HUES48 (cell line): ENCODE measurements at regions not wholly inside any gene's neighbourhood (a gene's known extent, or its start where the extent isn't known, plus 50 kb on each side); places are given as distances from the start of the nearest gene placed in this dataset.
"Not testable (repeated sequence)": the region's sequence is repeated elsewhere in the genome, so short reads cannot be mapped to it uniquely, and the experiment has no call there.

Experiments
- H3K27ac ChIP-seq: one replicate; pipeline ENCODE4 v1.7.0; 2013; ENCODE audit warnings: low read depth, low read length, inconsistent platforms
- H3K27me3 ChIP-seq: 2 replicates; pipeline ENCODE4 v1.6.1; 2013; ENCODE audit warnings: mild to moderate bottlenecking, low read length; ENCODE audit not compliant: control insufficient read depth, insufficient read depth
- H3K36me3 ChIP-seq: 2 replicates; pipeline ENCODE4 v1.6.1; 2013; ENCODE audit warnings: low read length; ENCODE audit not compliant: control insufficient read depth, insufficient read depth
- H3K4me1 ChIP-seq: 2 replicates; pipeline ENCODE4 v1.6.1; 2013; ENCODE audit warnings: mild to moderate bottlenecking, low read length; ENCODE audit not compliant: control insufficient read depth, insufficient read depth
- H3K4me3 ChIP-seq: 2 replicates; pipeline ENCODE4 v1.5.1; 2013; ENCODE audit warnings: mild to moderate bottlenecking, low read depth, low read length
- H3K9ac ChIP-seq: 2 replicates; pipeline ENCODE4 v1.6.1; 2013; ENCODE audit warnings: mild to moderate bottlenecking, low read depth, low read length, moderate library complexity
- H3K9me3 ChIP-seq: 2 replicates; pipeline ENCODE4 v1.6.1; 2013; ENCODE audit warnings: low read length; ENCODE audit not compliant: control insufficient read depth, insufficient read depth

- not testable (repeated sequence) for H3K9ac ChIP-seq
Measured at GRCh38 chr15:62371683-62372082, 206.6 kb upstream of the C2CD4B start.

GRCh38 chr15:62377736-62378480 is 212.8 kb upstream of the C2CD4B start:
- no peaks in the 10 kb centered on the region for H3K36me3 ChIP-seq
- H3K27me3 ChIP-seq: no peaks in the 10 kb centered on the region
- no peaks in the 10 kb centered on the region for H3K4me1 ChIP-seq
- no peak overlapping the region for H3K9ac ChIP-seq
- no peak overlapping the region for H3K4me3 ChIP-seq
- H3K9me3 ChIP-seq: no peaks in the 10 kb centered on the region; the same call in 1 of the 2 replicates
- no peak overlapping the region for H3K27ac ChIP-seq

More at GRCh38 chr15:62371683-62372082, 206.6 kb upstream of the C2CD4B start:
- not testable (repeated sequence) for H3K4me1 ChIP-seq, H3K4me3 ChIP-seq, H3K27ac ChIP-seq, H3K9me3 ChIP-seq, H3K36me3 ChIP-seq, H3K27me3 ChIP-seq

GRCh38 chr15:62378772-62379498 is 213.8 kb upstream of the C2CD4B start:
- H3K9ac ChIP-seq: no peak overlapping the region
- H3K9me3 ChIP-seq: no peaks in the 10 kb centered on the region
- no peaks in the 10 kb centered on the region for H3K36me3 ChIP-seq
- no peaks in the 10 kb centered on the region for H3K4me1 ChIP-seq
- H3K4me3 ChIP-seq: no peak overlapping the region
- no peak overlapping the region for H3K27ac ChIP-seq
- no peaks in the 10 kb centered on the region for H3K27me3 ChIP-seq

GRCh38 chr15:62380011-62380410 is 214.9 kb upstream of the C2CD4B start:
- Histone ChIP-seq H3K4me3 (no peak overlapping the region), H3K36me3 (no peaks in the 10 kb centered on the region), H3K27me3 (no peaks in the 10 kb centered on the region), H3K9ac (no peak overlapping the region), H3K9me3 (no peaks in the 10 kb centered on the region), H3K4me1 (no peaks in the 10 kb centered on the region), H3K27ac (no peak overlapping the region)

GRCh38 chr15:62382046-62382445 is 217.0 kb upstream of the C2CD4B start:
- Histone ChIP-seq H3K4me1 (no peaks in the 10 kb centered on the region), H3K4me3 (no peak overlapping the region), H3K9ac (no peak overlapping the region), H3K9me3 (no peaks in the 10 kb centered on the region), H3K27me3 (no peaks in the 10 kb centered on the region), H3K27ac (no peak overlapping the region), H3K36me3 (no peaks in the 10 kb centered on the region)

GRCh38 chr15:62389885-62390790 is 225.1 kb upstream of the C2CD4B start, which contains the start of gene TLN2:
Gene TLN2 (plus strand): TSS chr15:62390550.
- H3K9me3 ChIP-seq: no peaks in the 10 kb centered on the region
- peak within 1 kb of the TSS; percentile 92 for H3K9ac ChIP-seq
- H3K36me3 ChIP-seq: no peaks in the 10 kb centered on the region
- peak within 1 kb of the TSS; percentile 76 for H3K27ac ChIP-seq
- peaks cover 24% of the 10 kb centered on the region for H3K27me3 ChIP-seq
- H3K4me1 ChIP-seq: peaks cover 11% of the 10 kb centered on the region
- H3K4me3 ChIP-seq: peak within 1 kb of the TSS; percentile 99

GRCh38 chr15:62390791-62391640 is 225.9 kb upstream of the C2CD4B start:
- Histone ChIP-seq H3K27ac (peak overlapping the region; percentile 47), H3K36me3 (no peaks in the 10 kb centered on the region), H3K27me3 (peaks cover 24% of the 10 kb centered on the region), H3K4me1 (peaks cover 11% of the 10 kb centered on the region), H3K9ac (peak overlapping the region; percentile 10; the same call in 1 of the 2 replicates), H3K4me3 (peak overlapping the region; percentile 99), H3K9me3 (no peaks in the 10 kb centered on the region)

GRCh38 chr15:62391641-62392262 is 226.7 kb upstream of the C2CD4B start:
- H3K9ac ChIP-seq: peak overlapping the region; percentile 10; the same call in 1 of the 2 replicates
- H3K27ac ChIP-seq: no peak overlapping the region

GRCh38 chr15:62392376-62392775 is 227.3 kb upstream of the C2CD4B start:
- Histone ChIP-seq H3K27ac (no peak overlapping the region), H3K27me3 (peaks cover 24% of the 10 kb centered on the region), H3K4me3 (peak overlapping the region; percentile 99), H3K36me3 (no peaks in the 10 kb centered on the region), H3K9ac (no peak overlapping the region), H3K9me3 (no peaks in the 10 kb centered on the region), H3K4me1 (peaks cover 11% of the 10 kb centered on the region)

More at GRCh38 chr15:62391641-62392262, 226.7 kb upstream of the C2CD4B start:
- Histone ChIP-seq H3K4me1 (peaks cover 11% of the 10 kb centered on the region), H3K36me3 (no peaks in the 10 kb centered on the region), H3K4me3 (peak overlapping the region; percentile 99), H3K27me3 (peaks cover 24% of the 10 kb centered on the region), H3K9me3 (no peaks in the 10 kb centered on the region)

GRCh38 chr15:62393196-62393595 is 228.1 kb upstream of the C2CD4B start:
- H3K27me3 ChIP-seq: peaks cover 24% of the 10 kb centered on the region
- no peak overlapping the region for H3K27ac ChIP-seq
- no peak overlapping the region for H3K4me3 ChIP-seq
- H3K9me3 ChIP-seq: no peaks in the 10 kb centered on the region
- no peaks in the 10 kb centered on the region for H3K36me3 ChIP-seq
- H3K9ac ChIP-seq: no peak overlapping the region
- peaks cover 11% of the 10 kb centered on the region for H3K4me1 ChIP-seq
